Keratinocyte (primary cell): ENCODE measurements at regions not wholly inside any gene's neighbourhood (a gene's known extent, or its start where the extent isn't known, plus 50 kb on each side); places are given as distances from the start of the nearest gene placed in this dataset.

Source experiments
- DNase-seq: peaks from one replicate; pipeline ENCODE4 v3.0.0-alpha.2; 2011; ENCODE audit warnings: low read depth, missing footprints, low spot score
- FAIRE-seq: peaks from 2 replicates; lab custom pipeline; 2011; peaks lifted over from hg19 to GRCh38; lab: Jason Lieb, UNC
- H2AFZ ChIP-seq: 2 replicates; pipeline ENCODE4 v1.6.0; 2012; ENCODE audit warnings: low read length, control low read depth, inconsistent platforms; ENCODE audit not compliant: control insufficient read depth
- H3K27ac ChIP-seq: 2 replicates; pipeline ENCODE4 v1.5.1; 2011; ENCODE audit warnings: low read length; ENCODE audit not compliant: control insufficient read depth, insufficient read depth
- H3K27me3 ChIP-seq: 3 replicates; pipeline ENCODE4 v1.6.0; 2011; ENCODE audit warnings: low read length; ENCODE audit not compliant: control insufficient read depth, insufficient read depth; ENCODE audit errors: extremely low read depth
- H3K36me3 ChIP-seq, 2 experiments: 2 replicates in 1 of 2; 3 replicates in 1 of 2; pipeline ENCODE4 v1.5.1; 2011; ENCODE audit warnings: low read length in 2 of 2, mild to moderate bottlenecking in 1 of 2; ENCODE audit not compliant: control insufficient read depth in 2 of 2, insufficient read depth in 2 of 2; ENCODE audit errors: extremely low read depth in 1 of 2
- H3K4me1 ChIP-seq: 3 replicates; pipeline ENCODE4 v1.5.1; 2011; ENCODE audit warnings: low read length; ENCODE audit not compliant: control insufficient read depth, insufficient read depth; ENCODE audit errors: extremely low read depth
- H3K4me2 ChIP-seq: 3 replicates; pipeline ENCODE4 v1.6.0; 2011; ENCODE audit warnings: low read depth, low read length; ENCODE audit not compliant: control insufficient read depth, insufficient read depth; ENCODE audit errors: extremely low read depth
- H3K4me3 ChIP-seq, 3 experiments: fragments of 200-600 bp in 1 of 3; sonication (generic) in 1 of 3; 2 replicates in 2 of 3; 3 replicates in 1 of 3; pipeline ENCODE4 v1.5.1; 2011 to 2016; ENCODE audit warnings: low read length in 3 of 3, mild to moderate bottlenecking in 3 of 3, control low read depth in 2 of 3, inconsistent platforms in 1 of 3, low read depth in 1 of 3, mixed read lengths in 1 of 3, mixed run types in 1 of 3, moderate library complexity in 1 of 3; ENCODE audit not compliant: control insufficient read depth in 2 of 3, insufficient read depth in 2 of 3; ENCODE audit errors: extremely low read depth in 1 of 3
- H3K79me2 ChIP-seq: 2 replicates; pipeline ENCODE4 v1.6.0; 2012; ENCODE audit warnings: low read length; ENCODE audit not compliant: control insufficient read depth, insufficient read depth
- H3K9ac ChIP-seq: 3 replicates; pipeline ENCODE4 v1.6.0; 2011; ENCODE audit warnings: low read length; ENCODE audit not compliant: control insufficient read depth, insufficient read depth; ENCODE audit errors: extremely low read depth
- H3K9me1 ChIP-seq: 3 replicates; pipeline ENCODE4 v1.6.0; 2011; ENCODE audit warnings: low read length; ENCODE audit not compliant: control insufficient read depth, insufficient read depth; ENCODE audit errors: extremely low read depth
- H3K9me3 ChIP-seq: 2 replicates; pipeline ENCODE4 v1.5.1; 2012; ENCODE audit warnings: low read depth, low read length; ENCODE audit not compliant: control insufficient read depth
- H4K20me1 ChIP-seq: 3 replicates; pipeline ENCODE4 v1.6.0; 2011; ENCODE audit warnings: low read length; ENCODE audit not compliant: control insufficient read depth, insufficient read depth; ENCODE audit errors: extremely low read depth
- EZH2 ChIP-seq: IDR thresholded peaks from one replicate; pipeline ENCODE4 v1.6.1; 2012; ENCODE audit warnings: inconsistent platforms, mild to moderate bottlenecking, low read length, moderate library complexity
- dilution Hi-C: fragments of 300-500 bp; cut with MboI; formaldehyde crosslinking; loops from one replicate; pipeline ENCODE4 v1.7.0; 2020; ENCODE audit warnings: low sequenced_read_pairs; ENCODE audit not compliant: extremely low pct_ligation_motif_present
- TF ChIP-seq, protein P1 (sequence below), 3 experiments: IDR thresholded peaks in 1 of 3; conservative IDR thresholded peaks in 1 of 3; optimal IDR thresholded peaks in 1 of 3; 2 replicates in 2 of 3; 3 replicates in 1 of 3; pipeline versions ENCODE3 to v1.5.1; 2011; ENCODE audit warnings: low read length in 3 of 3, mild to moderate bottlenecking in 3 of 3, moderate library complexity in 2 of 3, control low read depth in 1 of 3, inconsistent platforms in 1 of 3; ENCODE audit not compliant: insufficient read depth in 2 of 3; ENCODE audit errors: extremely low read depth in 1 of 3

- no peak for FAIRE-seq
- dilution Hi-C loops = no loop called here
These were observed 143.0 kb upstream of the TNFAIP3 start for GRCh38 chr6:137724018-137724403.

DNA sequence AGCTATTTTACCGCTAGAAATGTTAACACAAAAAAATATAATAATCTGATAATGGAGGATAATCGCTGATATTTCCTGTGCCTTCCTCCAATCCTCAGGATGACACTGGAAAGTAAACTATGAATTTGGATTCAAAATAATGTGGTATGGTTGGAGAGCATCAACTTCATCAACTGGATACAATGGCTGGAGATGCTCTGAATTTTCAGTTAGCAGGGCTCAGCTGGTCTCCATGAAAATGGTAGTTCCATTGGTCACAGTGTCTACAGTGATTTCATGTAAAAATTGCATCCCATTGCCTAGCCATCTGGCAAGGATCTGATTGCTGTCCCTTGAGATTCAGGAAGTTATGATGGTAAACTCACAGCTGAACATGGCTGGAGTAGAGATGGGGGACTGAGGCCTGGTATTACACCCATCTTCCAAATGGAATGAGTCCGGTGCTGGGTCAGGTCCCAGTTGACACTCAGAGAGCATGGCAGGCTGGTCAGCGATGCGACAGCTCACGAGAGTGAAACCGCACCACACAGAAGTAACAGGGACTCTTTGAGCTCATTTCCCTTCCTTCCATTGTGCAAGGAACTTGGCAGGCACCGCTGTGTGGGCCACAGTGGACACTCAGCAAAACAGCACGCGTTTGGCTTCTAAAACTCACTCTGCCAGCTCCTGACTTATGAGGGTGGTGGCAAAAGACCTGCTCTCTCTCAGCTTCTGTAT lies 142.4 kb upstream of the TNFAIP3 start:
- Histone ChIP-seq H3K79me2 (no peaks in the 10 kb centered on the region), H3K4me3 (no peak overlapping the region), H3K27me3 (no peaks in the 10 kb centered on the region), H3K4me1 (peaks cover 19% of the 10 kb centered on the region), H3K9me1 (no peaks in the 10 kb centered on the region), H3K9ac (no peak overlapping the region), H4K20me1 (no peaks in the 10 kb centered on the region), H3K27ac (no peak overlapping the region), H3K4me2 (no peak overlapping the region), H3K36me3 (no peaks in the 10 kb centered on the region), H3K9me3 (no peaks in the 10 kb centered on the region), H2AFZ (no peak overlapping the region)
- FAIRE-seq (no peak), DNase-seq (no peak)
- TF ChIP-seq, protein P1, sequence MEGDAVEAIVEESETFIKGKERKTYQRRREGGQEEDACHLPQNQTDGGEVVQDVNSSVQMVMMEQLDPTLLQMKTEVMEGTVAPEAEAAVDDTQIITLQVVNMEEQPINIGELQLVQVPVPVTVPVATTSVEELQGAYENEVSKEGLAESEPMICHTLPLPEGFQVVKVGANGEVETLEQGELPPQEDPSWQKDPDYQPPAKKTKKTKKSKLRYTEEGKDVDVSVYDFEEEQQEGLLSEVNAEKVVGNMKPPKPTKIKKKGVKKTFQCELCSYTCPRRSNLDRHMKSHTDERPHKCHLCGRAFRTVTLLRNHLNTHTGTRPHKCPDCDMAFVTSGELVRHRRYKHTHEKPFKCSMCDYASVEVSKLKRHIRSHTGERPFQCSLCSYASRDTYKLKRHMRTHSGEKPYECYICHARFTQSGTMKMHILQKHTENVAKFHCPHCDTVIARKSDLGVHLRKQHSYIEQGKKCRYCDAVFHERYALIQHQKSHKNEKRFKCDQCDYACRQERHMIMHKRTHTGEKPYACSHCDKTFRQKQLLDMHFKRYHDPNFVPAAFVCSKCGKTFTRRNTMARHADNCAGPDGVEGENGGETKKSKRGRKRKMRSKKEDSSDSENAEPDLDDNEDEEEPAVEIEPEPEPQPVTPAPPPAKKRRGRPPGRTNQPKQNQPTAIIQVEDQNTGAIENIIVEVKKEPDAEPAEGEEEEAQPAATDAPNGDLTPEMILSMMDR (optimal IDR thresholded peaks at IDR 0.05 in 1 of 3, IDR thresholded peaks at IDR 0.05 in 1 of 3, conservative IDR thresholded peaks at IDR 0.05 in 1 of 3; ENCODE audit: extremely low read depth in 1 of 3, insufficient read depth in 2 of 3, low read length in 3 of 3) = no peak
- no peak for TF ChIP-seq EZH2
- dilution Hi-C loops = no loop called here

More at GRCh38 chr6:137724018-137724403, 143.0 kb upstream of the TNFAIP3 start:
- Histone ChIP-seq H3K4me1 (peaks cover 12% of the 10 kb centered on the region), H4K20me1 (no peaks in the 10 kb centered on the region), H3K9ac (no peak overlapping the region), H3K27me3 (no peaks in the 10 kb centered on the region), H3K36me3 (no peaks in the 10 kb centered on the region), H3K9me1 (no peaks in the 10 kb centered on the region), H3K27ac (no peak overlapping the region), H3K79me2 (no peaks in the 10 kb centered on the region), H3K4me3 (no peak overlapping the region), H3K4me2 (no peak overlapping the region), H3K9me3 (no peaks in the 10 kb centered on the region), H2AFZ (no peak overlapping the region)
- DNase-seq = no peak
- TF ChIP-seq, protein P1 (optimal IDR thresholded peaks at IDR 0.05 in 1 of 3, IDR thresholded peaks at IDR 0.05 in 1 of 3, conservative IDR thresholded peaks at IDR 0.05 in 1 of 3; ENCODE audit: extremely low read depth in 1 of 3, insufficient read depth in 2 of 3, low read length in 3 of 3) = peak in 1 of 3 experiments; percentile 26
- TF ChIP-seq EZH2 = no peak
